ENCODE measurements at regions not wholly inside any gene's neighbourhood (a gene's known extent, or its start where the extent isn't known, plus 50 kb on each side); places are given as distances from the start of the nearest gene placed in this dataset. TPM values are rescaled to one million over a fixed set of nuclear protein-coding genes. Genes with fewer than 3 reads are reported as not detected.

Small RNA genes lying in the stretch of these regions (microRNA-seq; reads per million reads assigned to microRNA genes)
- not detected for gene MIR4460
